Choroid plexus epithelial cell (primary cell): ENCODE measurements at regions not wholly inside any gene's neighbourhood (a gene's known extent, or its start where the extent isn't known, plus 50 kb on each side); places are given as distances from the start of the nearest gene placed in this dataset.

Experiments used
- DNase-seq: peaks from one replicate; pipeline ENCODE4 v3.0.0-alpha.2; 2010; ENCODE audit warnings: low read depth
- H3K4me3 ChIP-seq: 2 replicates; pipeline ENCODE4 v1.5.1; 2011; ENCODE audit warnings: low read depth, mild to moderate bottlenecking, control low read depth, low read length, moderate library complexity
- TF ChIP-seq, protein P1 (sequence below): conservative IDR thresholded peaks from 2 replicates; pipeline ENCODE4 v1.5.1; 2011; ENCODE audit warnings: low read depth, mild to moderate bottlenecking, control low read depth, inconsistent platforms, low read length, moderate library complexity

DNA sequence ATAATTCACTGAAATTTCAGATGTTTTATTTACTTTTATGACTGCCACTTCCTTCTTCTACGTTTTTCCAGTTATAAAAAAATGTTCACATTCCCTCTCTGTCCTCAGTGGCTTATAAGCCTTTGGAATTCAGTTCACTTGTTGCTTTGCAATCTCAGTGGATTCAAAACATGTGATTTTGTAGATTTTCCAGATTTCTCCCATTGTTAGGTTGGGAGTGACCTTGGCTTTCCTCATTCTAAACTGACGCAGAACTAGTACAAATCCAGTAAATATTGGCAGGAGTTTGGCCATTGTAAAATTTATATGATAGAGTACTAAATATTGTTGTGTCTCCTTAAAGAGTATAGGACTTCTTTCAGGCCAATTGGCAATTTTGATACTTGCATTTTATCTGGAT lies 812.3 kb upstream of the ROBO1 start:
- TF ChIP-seq, protein P1, sequence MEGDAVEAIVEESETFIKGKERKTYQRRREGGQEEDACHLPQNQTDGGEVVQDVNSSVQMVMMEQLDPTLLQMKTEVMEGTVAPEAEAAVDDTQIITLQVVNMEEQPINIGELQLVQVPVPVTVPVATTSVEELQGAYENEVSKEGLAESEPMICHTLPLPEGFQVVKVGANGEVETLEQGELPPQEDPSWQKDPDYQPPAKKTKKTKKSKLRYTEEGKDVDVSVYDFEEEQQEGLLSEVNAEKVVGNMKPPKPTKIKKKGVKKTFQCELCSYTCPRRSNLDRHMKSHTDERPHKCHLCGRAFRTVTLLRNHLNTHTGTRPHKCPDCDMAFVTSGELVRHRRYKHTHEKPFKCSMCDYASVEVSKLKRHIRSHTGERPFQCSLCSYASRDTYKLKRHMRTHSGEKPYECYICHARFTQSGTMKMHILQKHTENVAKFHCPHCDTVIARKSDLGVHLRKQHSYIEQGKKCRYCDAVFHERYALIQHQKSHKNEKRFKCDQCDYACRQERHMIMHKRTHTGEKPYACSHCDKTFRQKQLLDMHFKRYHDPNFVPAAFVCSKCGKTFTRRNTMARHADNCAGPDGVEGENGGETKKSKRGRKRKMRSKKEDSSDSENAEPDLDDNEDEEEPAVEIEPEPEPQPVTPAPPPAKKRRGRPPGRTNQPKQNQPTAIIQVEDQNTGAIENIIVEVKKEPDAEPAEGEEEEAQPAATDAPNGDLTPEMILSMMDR: no peak
- no peak for DNase-seq

DNA sequence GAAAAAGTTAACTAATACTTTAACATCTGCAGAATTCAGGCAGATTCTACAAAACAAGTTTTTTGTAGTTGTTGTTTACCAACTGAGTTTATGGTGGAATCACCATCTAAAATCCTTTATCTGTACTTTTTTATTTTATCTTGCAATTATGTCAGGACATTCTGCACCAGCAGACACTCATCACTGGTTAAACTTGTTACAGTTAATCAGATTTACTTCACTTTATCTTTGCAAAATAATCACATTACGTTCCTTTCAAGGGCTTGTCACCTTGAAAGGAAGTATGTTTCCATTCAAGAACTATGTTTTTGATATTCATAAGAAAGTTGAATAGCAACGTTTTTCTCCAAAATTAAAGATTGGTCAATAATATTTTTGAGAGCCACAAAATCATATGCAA lies 796.6 kb upstream of the ROBO1 start:
- TF ChIP-seq, protein P1: no peak
- no peak for DNase-seq
- no peak overlapping the region for H3K4me3 ChIP-seq

More for the DNA sequence above, 812.3 kb upstream of the ROBO1 start:
- H3K4me3 ChIP-seq: no peak overlapping the region

DNA sequence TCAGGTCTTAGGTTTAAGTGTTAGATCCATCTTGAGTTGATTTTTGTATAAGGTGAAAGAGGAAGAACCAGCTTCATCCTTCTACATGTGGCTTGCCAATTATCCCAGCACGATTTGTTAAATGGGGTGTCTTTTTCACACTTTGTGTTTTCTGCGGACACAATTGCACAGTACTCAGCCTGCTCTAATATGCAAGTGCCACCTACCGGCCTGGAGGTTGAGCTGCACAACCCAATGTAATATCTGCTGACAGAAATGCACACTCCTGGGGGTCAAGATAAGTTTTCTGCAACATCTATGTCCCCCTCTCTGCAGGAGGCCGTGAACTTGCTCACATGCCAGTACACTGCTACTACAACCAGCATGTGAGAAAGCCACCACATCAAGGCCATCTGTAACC lies 791.9 kb upstream of the ROBO1 start:
- no peak for DNase-seq
- TF ChIP-seq, protein P1: no peak
- no peak overlapping the region for H3K4me3 ChIP-seq

DNA sequence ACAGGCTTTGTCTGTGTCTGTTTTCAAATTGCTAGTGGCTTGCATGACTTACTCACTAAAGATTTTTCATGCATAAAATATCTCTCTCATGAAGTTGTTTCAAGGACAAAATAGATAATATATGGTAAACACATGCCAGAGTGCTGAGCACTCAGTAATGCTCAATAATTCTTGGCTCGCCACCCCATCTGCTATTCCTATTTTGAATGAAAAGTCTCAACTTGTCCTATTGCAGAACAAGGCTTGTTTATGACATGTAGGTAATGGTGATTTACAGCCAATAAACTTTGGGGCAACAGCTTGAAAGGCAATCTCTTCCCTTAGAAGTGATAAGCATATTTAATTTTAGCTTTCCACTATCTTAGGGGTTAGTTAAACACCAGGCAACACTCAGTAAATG lies 789.0 kb upstream of the ROBO1 start:
- TF ChIP-seq, protein P1: no peak
- peak; percentile 35 for DNase-seq
- H3K4me3 ChIP-seq: no peak overlapping the region

DNA sequence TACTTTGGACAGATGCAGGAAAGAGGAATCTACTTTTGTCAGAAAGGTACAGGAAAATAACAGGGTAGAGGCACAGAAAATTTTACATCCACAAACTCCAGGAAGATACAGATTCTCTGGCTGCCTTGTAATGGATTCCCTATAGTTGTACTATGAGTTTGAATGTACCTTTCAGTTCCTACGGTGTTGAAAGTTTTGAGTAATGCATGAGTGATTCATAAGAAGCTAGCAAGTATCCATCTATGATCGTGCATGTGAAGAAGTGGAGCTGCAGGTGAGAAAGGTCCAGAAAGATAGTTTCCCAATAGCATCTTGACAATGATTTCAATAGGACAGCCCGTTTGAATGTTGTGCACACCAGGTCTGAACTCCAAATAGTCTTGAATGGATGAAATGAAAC lies 786.5 kb upstream of the ROBO1 start:
- no peak for DNase-seq
- no peak overlapping the region for H3K4me3 ChIP-seq
- TF ChIP-seq, protein P1: no peak

DNA sequence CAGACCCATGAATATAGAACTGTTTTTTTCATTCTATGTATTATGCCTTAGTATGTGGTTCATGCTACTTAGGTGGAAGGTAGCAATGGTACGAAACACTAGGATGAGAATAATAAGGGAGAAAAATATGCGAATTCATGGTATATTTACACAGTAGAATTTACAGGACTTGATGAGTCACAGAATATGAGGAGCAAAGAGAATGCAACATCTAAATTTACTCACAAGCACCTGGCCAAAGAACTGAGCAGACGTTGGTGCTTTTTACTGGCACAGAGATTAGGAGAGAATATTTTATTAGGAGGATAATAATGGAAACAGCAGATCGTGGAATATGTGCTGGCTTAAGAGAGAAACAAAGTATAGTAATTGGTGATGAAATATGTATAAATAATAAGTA lies 785.4 kb upstream of the ROBO1 start:
- peak; percentile 22 for DNase-seq
- TF ChIP-seq, protein P1: no peak
- H3K4me3 ChIP-seq: no peak overlapping the region

DNA sequence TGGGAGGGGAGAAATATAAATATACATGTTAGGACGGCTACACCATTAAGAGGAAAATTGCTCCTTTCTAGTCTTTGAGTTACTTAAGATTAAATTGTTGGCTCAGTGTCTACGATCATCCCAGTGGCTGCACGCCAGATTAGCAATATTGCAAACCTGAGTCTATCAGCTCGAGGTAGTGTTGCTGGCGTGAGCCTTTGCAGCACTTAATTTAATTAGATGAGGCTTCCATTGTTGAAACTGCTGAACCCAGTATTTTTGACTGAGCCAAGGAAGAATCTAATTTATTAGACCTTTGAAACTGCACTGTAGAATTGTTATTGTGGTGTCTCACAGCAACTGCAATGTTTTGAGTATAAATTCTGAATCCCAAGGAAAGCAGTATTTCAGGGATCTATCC lies 782.4 kb upstream of the ROBO1 start:
- TF ChIP-seq, protein P1: no peak
- DNase-seq: peak; percentile 11
- H3K4me3 ChIP-seq: no peak overlapping the region
